Neural progenitor cell (in vitro differentiated cells): ENCODE measurements at regions not wholly inside any gene's neighbourhood (a gene's known extent, or its start where the extent isn't known, plus 50 kb on each side); places are given as distances from the start of the nearest gene placed in this dataset.

Experiments
- DNase-seq: peaks from one replicate; pipeline ENCODE4 v3.0.0-alpha.2; 2016; ENCODE audit warnings: low spot score
- H2AFZ ChIP-seq: fragments of 200-600 bp; sonication (generic); replicated peaks from 2 replicates; pipeline ENCODE4 v1.6.1; 2016; ENCODE audit warnings: antibody characterized with exemption
- H3F3A ChIP-seq: fragments of 200-600 bp; sonication (generic); 2 replicates; pipeline ENCODE4 v1.6.1; 2016; ENCODE audit warnings: antibody characterized with exemption, low read depth
- H3K27ac ChIP-seq: fragments of 200-600 bp; sonication (generic); 2 replicates; pipeline ENCODE4 v1.5.1; 2016; ENCODE audit warnings: mild to moderate bottlenecking
- H3K27me3 ChIP-seq: fragments of 200-600 bp; sonication (generic); 2 replicates; pipeline ENCODE4 v1.6.1; 2016; ENCODE audit warnings: mild to moderate bottlenecking, moderate library complexity
- H3K36me3 ChIP-seq: fragments of 200-600 bp; sonication (generic); 2 replicates; pipeline ENCODE4 v1.5.1; 2016
- H3K4me1 ChIP-seq: fragments of 200-600 bp; sonication (generic); 2 replicates; pipeline ENCODE4 v1.6.1; 2016; ENCODE audit warnings: mixed run types
- H3K4me2 ChIP-seq: fragments of 200-600 bp; sonication (generic); 2 replicates; pipeline ENCODE4 v1.6.1; 2016
- H3K4me3 ChIP-seq: fragments of 200-600 bp; sonication (generic); 2 replicates; pipeline ENCODE4 v1.5.1; 2016
- H3K79me2 ChIP-seq: fragments of 200-600 bp; sonication (generic); 2 replicates; pipeline ENCODE4 v1.6.1; 2016; ENCODE audit warnings: low read depth
- H3K9ac ChIP-seq: fragments of 200-600 bp; sonication (generic); 2 replicates; pipeline ENCODE4 v1.6.1; 2016
- H3K9me3 ChIP-seq: fragments of 200-600 bp; sonication (generic); 2 replicates; pipeline ENCODE4 v1.5.1; 2016; ENCODE audit warnings: low read depth
- H4K20me1 ChIP-seq: fragments of 200-600 bp; sonication (generic); 2 replicates; pipeline ENCODE4 v1.6.1; 2016; ENCODE audit warnings: low read depth
- H3K27ac Mint-ChIP-seq: 3 replicates; pipeline ENCODE4 v1.8.0; 2021; ENCODE audit warnings: mixed read lengths
- H3K27me3 Mint-ChIP-seq: 2 replicates; pipeline ENCODE4 v1.8.0; 2022; ENCODE audit warnings: low read depth, mild to moderate bottlenecking, inconsistent platforms, moderate library complexity, mixed read lengths; ENCODE audit not compliant: insufficient read depth
- H3K36me3 Mint-ChIP-seq: 3 replicates; pipeline ENCODE4 v1.8.0; 2021; ENCODE audit warnings: mixed read lengths
- H3K4me1 Mint-ChIP-seq: 3 replicates; pipeline ENCODE4 v1.8.0; 2021; ENCODE audit warnings: mixed read lengths
- H3K4me3 Mint-ChIP-seq: 3 replicates; pipeline ENCODE4 v1.8.0; 2021; ENCODE audit warnings: mild to moderate bottlenecking, moderate library complexity, mixed read lengths
- H3K9me3 Mint-ChIP-seq: 3 replicates; pipeline ENCODE4 v1.8.0; 2020; ENCODE audit warnings: mixed read lengths
- CTCF ChIP-seq: fragments of 200-600 bp; sonication (generic); IDR thresholded peaks from 2 replicates; pipeline ENCODE4 v1.5.1; 2017; ENCODE audit warnings: antibody characterized with exemption, mild to moderate bottlenecking
- EZH2 ChIP-seq: fragments of 200-600 bp; sonication (generic); IDR thresholded peaks from 2 replicates; pipeline ENCODE4 v1.6.1; 2017; ENCODE audit warnings: antibody characterized with exemption, mild to moderate bottlenecking, moderate library complexity
- EZH2phosphoT487 ChIP-seq: fragments of 200-600 bp; sonication (generic); IDR thresholded peaks from 2 replicates; pipeline ENCODE4 v1.6.1; 2017; ENCODE audit warnings: antibody characterized with exemption

DNA sequence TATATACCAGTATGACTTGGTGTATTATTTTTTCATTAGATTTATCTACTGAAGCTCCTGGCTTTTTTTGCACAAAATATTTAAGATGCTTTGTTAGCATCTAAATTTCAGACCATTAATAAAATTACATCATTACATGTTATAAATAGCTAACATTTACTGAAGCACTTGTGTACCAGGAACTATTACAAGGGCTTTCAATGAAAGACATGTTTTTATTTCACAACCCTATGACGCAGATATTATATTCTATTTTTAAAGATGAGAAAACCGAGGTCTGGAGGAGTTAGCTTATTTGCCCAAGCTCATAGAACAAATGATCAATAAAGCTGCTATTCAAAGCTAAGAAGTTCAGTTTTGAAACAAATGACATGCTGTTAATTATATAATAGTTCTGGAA, 420.4 kb upstream of the DCN start:
- no peak overlapping the region for H3K4me3 Mint-ChIP-seq
- H3K27ac ChIP-seq: no peak overlapping the region
- H3K9ac ChIP-seq: no peak overlapping the region
- peaks cover 5% of the 10 kb centered on the region for H3K9me3 Mint-ChIP-seq
- no peaks in the 10 kb centered on the region for H3K4me1 ChIP-seq
- H2AFZ ChIP-seq: no peak overlapping the region
- H3K4me3 ChIP-seq: no peak overlapping the region
- H3K4me2 ChIP-seq: no peak overlapping the region
- no peaks in the 10 kb centered on the region for H3F3A ChIP-seq
- no peaks in the 10 kb centered on the region for H3K27me3 ChIP-seq
- H3K36me3 ChIP-seq: no peaks in the 10 kb centered on the region
- no peaks in the 10 kb centered on the region for H4K20me1 ChIP-seq
- no peaks in the 10 kb centered on the region for H3K9me3 ChIP-seq
- H3K36me3 Mint-ChIP-seq: no peaks in the 10 kb centered on the region
- no peak for DNase-seq
- peaks cover 3% of the 10 kb centered on the region for H3K4me1 Mint-ChIP-seq
- peaks cover 2% of the 10 kb centered on the region for H3K27me3 Mint-ChIP-seq
- TF ChIP-seq CTCF (no peak), EZH2phosphoT487 (no peak), EZH2 (no peak)
- H3K27ac Mint-ChIP-seq: no peak overlapping the region
- no peaks in the 10 kb centered on the region for H3K79me2 ChIP-seq

- no peaks in the 10 kb centered on the region for H3K4me1 ChIP-seq
- no peaks in the 10 kb centered on the region for H3F3A ChIP-seq
- Mint-ChIP-seq H3K9me3 (peaks cover 5% of the 10 kb centered on the region), H3K4me3 (no peak overlapping the region), H3K36me3 (no peaks in the 10 kb centered on the region), H3K27me3 (peaks cover 2% of the 10 kb centered on the region), H3K27ac (no peak overlapping the region), H3K4me1 (peaks cover 3% of the 10 kb centered on the region)
- no peaks in the 10 kb centered on the region for H3K27me3 ChIP-seq
- no peak overlapping the region for H3K4me2 ChIP-seq
- H3K4me3 ChIP-seq: no peak overlapping the region
- no peaks in the 10 kb centered on the region for H3K36me3 ChIP-seq
- no peaks in the 10 kb centered on the region for H4K20me1 ChIP-seq
- no peak for DNase-seq
- H3K79me2 ChIP-seq: no peaks in the 10 kb centered on the region
- no peaks in the 10 kb centered on the region for H3K9me3 ChIP-seq
- TF ChIP-seq EZH2 (no peak), CTCF (no peak), EZH2phosphoT487 (no peak)
- H2AFZ ChIP-seq: no peak overlapping the region
- H3K27ac ChIP-seq: no peak overlapping the region
- no peak overlapping the region for H3K9ac ChIP-seq
These were observed 418.4 kb upstream of the DCN start for GRCh38 chr12:91601054-91601453.

GRCh38 chr12:91594715-91595114, 412.1 kb upstream of the DCN start:
- Mint-ChIP-seq H3K4me3 (no peak overlapping the region), H3K9me3 (peaks cover 5% of the 10 kb centered on the region), H3K27ac (no peak overlapping the region), H3K27me3 (no peaks in the 10 kb centered on the region), H3K4me1 (no peaks in the 10 kb centered on the region), H3K36me3 (no peaks in the 10 kb centered on the region)
- no peaks in the 10 kb centered on the region for H3K9me3 ChIP-seq
- no peaks in the 10 kb centered on the region for H3K79me2 ChIP-seq
- TF ChIP-seq CTCF (no peak), EZH2phosphoT487 (no peak), EZH2 (no peak)
- H3K4me3 ChIP-seq: no peak overlapping the region
- no peaks in the 10 kb centered on the region for H3F3A ChIP-seq
- no peaks in the 10 kb centered on the region for H3K27me3 ChIP-seq
- peak overlapping the region; percentile 19 for H2AFZ ChIP-seq
- H4K20me1 ChIP-seq: no peaks in the 10 kb centered on the region
- no peak for DNase-seq
- H3K27ac ChIP-seq: no peak overlapping the region
- H3K9ac ChIP-seq: no peak overlapping the region
- no peaks in the 10 kb centered on the region for H3K4me1 ChIP-seq
- H3K36me3 ChIP-seq: no peaks in the 10 kb centered on the region
- H3K4me2 ChIP-seq: no peak overlapping the region

GRCh38 chr12:91591639-91591987, 409.0 kb upstream of the DCN start:
- no peak overlapping the region for H3K4me3 Mint-ChIP-seq
- no peaks in the 10 kb centered on the region for H3K27me3 Mint-ChIP-seq
- no peak overlapping the region for H2AFZ ChIP-seq
- no peaks in the 10 kb centered on the region for H3K9me3 Mint-ChIP-seq
- no peaks in the 10 kb centered on the region for H4K20me1 ChIP-seq
- no peak overlapping the region for H3K4me3 ChIP-seq
- H3F3A ChIP-seq: no peaks in the 10 kb centered on the region
- H3K27ac Mint-ChIP-seq: no peak overlapping the region
- no peaks in the 10 kb centered on the region for H3K36me3 Mint-ChIP-seq
- H3K9me3 ChIP-seq: no peaks in the 10 kb centered on the region
- no peak for DNase-seq
- H3K27me3 ChIP-seq: no peaks in the 10 kb centered on the region
- H3K27ac ChIP-seq: no peak overlapping the region
- no peaks in the 10 kb centered on the region for H3K4me1 ChIP-seq
- H3K4me2 ChIP-seq: no peak overlapping the region
- no peak overlapping the region for H3K9ac ChIP-seq
- TF ChIP-seq CTCF (no peak), EZH2 (no peak), EZH2phosphoT487 (no peak)
- no peaks in the 10 kb centered on the region for H3K36me3 ChIP-seq
- no peaks in the 10 kb centered on the region for H3K4me1 Mint-ChIP-seq
- no peaks in the 10 kb centered on the region for H3K79me2 ChIP-seq
